HG02938 (cell line): ENCODE measurements at regions not wholly inside any gene's neighbourhood (a gene's known extent, or its start where the extent isn't known, plus 50 kb on each side); places are given as distances from the start of the nearest gene placed in this dataset.
"Not testable (repeated sequence)": the region's sequence is repeated elsewhere in the genome, so short reads cannot be mapped to it uniquely, and the experiment has no call there.

Experiments
- ATAC-seq: cut with Tn5 transposase; IDR thresholded peaks from one replicate; pipeline ENCODE4 v1.9.1; 2021; ENCODE audit warnings: mild to moderate bottlenecking, moderate library complexity; ENCODE audit not compliant: unreplicated experiment

DNA sequence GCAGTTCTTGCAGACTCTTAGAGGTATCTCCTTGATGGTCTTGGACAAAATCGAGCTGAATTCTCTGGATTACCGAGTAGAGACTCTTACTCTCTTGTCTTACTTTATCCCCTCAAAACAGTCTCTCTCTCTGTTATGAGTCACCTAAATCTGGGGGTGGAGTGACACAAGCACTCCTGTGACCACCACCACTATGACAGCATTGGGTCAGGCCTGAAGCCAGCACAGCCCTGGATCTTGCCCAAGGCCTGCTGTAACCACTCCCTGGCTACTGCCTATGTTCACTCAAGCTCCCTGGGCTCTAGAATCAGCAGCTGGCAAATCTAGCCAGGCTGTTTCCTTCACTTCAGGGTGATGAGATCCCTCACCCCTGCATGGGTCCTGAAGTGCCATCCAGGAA lies 662.5 kb downstream of the LUZP2 start:
- ATAC-seq = no peak

DNA sequence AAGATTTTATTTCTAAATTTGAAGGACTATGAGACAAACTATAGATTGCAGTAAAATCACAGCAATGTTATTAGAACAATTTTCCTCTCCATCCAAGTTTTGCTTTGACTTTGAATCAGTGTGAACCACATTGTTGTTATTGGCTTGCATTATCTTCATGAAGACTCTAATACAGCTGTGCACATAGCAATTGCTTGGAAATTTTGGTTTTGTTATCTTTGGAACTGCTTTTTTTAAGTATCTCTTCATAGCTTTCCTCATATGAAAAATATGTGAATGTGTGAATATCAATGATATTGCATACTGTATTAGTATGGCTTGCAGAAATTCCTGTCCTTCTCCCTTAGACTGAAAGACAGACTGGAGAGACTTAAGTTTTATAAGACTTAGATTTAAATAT lies 666.6 kb downstream of the LUZP2 start:
- no peak for ATAC-seq

DNA sequence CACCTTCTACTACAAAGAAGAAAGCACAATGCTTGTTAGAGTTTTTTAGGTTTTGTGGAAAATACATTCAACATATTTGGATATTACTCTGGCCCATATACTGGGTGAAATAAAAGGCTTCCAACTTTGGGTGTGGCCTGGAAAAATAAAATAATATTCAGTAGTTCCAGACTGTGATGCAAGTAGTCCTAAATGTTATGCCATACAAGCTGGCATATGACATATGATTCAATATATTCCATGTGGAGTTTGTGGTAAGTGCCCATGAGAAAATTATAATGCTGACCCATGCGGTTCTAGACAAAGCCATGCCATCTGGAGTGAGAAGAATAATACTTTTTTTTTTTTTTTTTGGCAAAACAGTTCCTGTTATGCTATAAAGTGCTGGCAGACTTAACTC lies 683.3 kb downstream of the LUZP2 start:
- ATAC-seq = no peak

DNA sequence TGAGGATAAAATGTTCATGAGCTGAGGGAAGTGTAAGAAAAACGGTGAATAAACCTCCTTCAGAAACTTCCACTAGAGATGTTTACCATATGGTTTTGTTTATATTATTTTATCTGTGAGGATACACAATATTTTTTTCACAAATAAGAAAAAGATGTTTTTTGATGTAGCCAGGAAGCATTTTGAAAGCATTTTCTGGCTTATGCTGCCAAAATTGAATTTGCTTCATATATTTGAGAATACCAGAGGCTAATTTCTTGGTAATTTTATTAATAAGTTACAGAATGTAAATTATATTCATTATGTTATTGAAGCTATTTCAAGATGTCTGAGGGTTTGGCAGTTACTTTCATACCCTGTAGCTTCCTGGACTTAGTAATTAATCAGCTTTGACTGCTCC lies 686.6 kb downstream of the LUZP2 start:
- no peak for ATAC-seq

DNA sequence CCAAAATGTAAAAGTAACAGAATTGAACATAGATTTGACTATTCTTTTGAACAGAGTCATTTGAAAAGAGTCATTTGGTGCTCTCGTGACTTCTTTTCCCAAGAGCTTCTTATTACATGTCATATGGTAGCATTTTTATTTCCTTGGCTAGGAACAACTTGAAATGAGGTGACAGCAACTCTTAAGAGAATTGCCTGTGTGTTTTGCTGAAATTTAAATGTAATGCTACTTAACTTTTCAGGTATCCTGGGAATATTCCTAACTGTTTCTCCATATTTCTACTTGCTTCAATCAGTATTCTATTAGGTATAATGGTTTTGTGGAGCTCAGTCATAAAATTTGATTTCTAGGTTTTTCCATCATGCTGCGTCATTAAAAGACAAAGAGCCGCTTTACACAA lies 700.7 kb downstream of the LUZP2 start:
- ATAC-seq = no peak

DNA sequence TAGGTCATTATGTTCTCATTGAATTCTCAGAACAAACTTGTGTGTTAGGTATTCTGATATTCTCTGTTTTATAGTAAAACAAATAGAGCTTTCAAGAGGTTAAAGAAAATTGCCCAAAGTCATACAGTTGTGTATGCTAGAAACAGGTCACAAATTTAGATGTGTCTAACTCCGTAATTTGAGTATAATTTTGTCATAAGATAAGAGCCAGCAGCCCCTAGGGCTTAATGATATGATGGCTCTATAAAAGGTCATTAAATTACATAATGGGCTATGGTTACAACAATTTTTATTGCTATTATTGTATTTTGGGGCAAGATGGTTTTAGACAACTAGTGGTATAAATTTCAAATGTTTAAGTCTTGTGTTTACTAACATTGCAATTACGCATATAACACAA lies 701.9 kb downstream of the LUZP2 start:
- ATAC-seq = no peak

DNA sequence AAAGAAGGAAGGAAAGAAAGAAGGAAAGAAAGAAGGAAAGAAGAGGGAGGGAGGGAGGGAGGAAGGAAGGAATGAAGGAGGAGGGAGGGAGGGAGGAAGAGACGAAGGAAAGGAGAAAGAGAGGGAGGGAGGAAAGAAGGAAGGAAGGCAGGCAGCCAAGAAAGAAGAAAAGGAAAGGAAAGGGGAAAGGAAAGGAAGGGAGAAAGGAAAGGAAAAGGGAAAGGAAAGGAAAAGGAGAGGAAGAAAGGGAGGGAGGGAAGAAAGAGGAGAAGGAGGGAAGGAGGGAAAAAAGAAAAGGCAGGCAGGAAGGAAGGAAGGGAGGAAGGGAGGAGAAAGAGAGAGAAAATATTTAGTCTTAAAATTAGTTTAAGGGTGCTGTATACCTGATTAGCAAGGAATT lies 704.1 kb downstream of the LUZP2 start:
- ATAC-seq = no peak

DNA sequence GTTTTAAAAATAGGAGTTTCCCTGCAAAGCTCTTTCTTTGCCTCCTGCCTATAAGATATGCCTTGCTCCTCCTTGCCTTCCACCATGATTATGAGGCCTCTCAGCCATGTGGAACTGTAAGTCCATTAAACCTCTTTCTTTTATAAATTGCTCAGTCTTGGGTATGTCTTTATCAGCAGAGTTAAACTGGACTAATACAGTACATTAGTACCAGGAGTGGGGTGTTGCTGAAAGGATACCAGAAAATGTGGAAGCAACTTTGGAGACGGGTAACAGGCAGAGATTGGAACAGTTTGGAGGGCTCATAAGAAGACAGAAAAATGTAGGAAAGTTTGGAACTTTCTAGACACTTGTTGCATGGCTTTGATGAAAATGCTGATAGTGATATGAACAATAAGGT lies 709.9 kb downstream of the LUZP2 start:
- no peak for ATAC-seq

DNA sequence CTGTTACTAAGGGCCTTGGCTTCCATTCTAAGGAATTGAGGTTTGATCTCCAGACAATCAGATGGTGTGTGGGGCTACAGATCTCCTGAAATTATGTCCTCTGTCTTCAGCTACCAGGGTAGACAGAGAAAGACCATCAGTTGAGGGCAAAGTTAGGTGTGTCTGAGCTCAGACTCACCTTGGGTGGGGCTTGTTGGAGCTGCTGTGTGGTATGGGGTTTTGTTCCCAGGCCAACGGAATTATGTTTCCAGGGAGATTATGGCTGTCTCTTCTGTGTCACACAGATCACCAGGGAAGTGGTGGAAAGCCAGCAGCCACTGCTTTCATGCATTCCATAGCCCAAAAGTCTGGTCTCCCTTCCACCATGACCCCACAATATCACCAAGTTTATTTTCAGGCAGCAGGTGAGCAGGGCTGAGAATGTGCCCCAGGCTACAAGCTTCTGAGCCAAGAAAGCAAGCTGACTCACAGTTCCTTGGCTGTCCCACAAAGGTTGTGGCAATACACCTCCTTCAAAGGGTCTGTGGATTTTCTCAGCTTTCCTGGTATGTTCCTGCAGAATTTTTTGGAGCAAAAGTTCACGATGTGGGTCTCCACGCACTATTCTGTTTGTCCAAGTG lies 714.9 kb downstream of the LUZP2 start:
- ATAC-seq = no peak

DNA sequence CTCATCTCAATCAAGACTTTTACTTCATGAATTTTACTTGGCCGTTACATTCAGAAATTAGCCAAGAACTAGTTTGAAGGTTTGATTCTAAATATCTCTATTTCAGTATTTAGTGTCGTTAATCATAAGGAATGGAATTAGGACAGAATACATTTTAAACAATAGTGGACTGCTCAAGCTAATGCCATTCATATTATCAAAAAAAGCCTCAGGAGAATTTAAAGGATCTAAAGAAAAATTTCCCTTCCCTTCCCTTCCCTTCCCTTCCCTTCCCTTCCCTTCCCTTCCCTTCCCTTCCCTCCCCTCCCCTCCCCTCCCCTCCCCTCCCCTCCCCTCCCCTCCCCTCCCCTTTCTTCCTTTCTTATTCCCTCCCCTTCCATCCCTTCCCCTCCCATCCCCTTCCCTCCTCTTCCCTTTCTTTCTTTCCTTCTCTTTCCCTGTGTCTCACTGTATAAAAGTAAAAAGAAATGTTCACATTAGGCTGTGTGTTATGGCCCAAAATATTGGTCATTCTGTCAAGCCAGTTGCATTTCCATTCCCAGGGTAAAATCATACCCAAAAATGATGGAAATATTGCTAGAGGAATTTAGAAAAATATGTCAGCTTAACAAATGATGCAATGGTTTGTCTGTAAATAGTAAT lies 717.8 kb downstream of the LUZP2 start:
- no peak for ATAC-seq

DNA sequence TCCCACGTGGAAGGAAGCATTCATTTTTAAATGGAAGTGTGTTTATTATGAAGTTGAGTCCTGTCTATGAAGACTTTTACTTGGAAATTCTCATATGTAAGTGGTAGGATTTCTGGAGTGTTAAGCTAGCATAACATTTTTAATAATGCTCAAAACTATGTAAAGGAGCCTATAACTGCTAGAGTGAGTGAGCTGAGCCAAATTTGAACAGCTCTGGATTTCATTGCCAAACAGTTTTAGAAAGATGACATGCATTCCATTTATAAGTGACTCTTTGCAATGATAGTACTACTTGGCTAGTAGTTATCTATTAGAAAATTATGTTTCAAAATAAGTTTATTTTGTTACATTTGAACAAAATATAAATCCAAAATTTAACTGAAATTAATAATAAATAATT lies 721.2 kb downstream of the LUZP2 start:
- ATAC-seq = no peak

DNA sequence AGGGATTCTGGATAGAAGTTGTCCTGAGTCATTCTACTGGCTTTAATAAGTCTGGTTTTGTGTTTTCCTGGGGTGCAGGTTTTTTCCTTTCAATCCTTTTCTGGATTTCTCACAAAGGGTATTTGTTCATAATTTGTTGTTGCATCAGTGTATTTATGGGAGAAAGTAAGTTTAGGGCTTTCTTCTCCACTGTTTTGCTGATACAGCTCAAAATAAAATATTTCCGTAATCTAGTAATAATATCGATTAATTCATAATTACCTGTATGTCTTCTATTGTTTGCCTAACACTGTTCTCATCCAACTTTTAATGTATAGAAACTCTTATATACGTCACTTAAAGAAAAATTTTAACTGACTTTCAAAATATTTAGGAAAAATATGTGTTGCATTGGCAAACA lies 728.2 kb downstream of the LUZP2 start:
- ATAC-seq = no peak

DNA sequence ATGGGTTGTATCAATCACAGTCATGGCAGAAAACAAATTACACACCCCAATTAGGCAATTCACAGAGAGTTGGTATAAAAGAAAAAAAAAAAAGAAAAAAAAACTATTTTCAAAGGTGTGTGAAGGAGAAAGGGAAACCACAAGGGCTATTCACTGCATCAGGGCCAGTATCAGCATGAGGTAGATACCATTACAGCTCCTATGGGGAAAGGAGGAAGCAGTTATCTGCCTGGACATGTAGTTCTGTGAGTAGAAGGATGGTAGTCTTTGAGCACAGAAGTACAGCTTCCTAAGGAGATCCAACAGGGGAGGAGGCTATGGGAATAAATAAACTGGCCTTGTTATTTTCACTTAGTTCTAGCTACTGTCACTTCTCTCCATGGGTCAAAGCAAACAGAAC lies 746.1 kb downstream of the LUZP2 start:
- no peak for ATAC-seq

DNA sequence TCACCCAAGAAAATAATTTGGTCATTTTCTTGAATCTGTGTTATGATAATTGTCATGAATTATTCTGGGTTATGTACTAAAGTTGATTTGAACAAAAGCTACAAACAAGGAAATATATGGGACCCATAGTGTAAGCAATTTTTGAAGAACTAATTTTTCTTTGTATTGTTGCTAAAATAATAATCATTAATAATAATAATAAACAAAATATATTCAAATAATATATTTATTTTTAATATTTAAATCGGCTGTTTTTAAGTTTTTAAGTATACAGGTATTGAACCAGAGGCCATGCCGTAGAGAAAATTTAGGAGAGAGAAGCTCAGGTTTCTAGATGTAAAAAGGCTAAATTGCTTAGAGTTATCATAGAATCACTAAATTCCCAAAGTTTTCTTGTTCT lies 747.3 kb downstream of the LUZP2 start:
- ATAC-seq = no peak

DNA sequence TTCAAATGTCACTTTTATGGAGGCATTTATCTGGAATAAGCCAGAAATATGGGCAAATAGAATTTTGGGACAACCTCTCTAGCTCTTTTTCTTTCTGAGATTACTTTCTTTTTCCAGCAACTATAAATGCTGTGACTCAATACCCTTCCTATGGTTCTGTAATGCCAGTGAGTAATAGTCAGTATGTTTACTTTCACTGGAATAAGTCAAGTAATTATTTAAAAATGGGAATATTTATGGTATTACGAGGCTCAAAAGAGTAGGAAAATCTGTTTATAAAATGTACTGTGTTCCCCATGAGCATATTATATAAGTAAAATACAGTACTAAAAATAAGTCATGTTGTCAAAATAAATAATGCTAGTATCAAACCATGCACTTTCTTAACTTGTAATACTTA lies 750.5 kb downstream of the LUZP2 start:
- ATAC-seq = no peak

DNA sequence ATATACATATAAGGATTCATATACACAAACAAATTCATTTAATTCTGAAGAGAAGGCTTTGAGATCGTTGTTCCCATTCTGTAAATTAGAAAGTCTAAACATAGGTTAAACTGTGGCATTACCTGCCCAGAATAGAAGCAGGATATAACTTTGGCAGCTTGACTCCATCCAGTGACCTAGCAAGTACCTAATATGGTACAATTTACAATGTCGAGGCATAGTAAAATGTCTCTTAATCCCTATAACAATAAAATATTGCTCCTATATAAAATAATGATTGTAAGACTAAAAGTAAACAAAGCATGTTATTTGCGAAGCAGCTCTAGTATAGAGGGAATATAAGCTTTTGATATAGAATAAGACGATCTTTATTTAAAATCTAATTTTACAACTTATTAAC lies 756.0 kb downstream of the LUZP2 start:
- no peak for ATAC-seq

DNA sequence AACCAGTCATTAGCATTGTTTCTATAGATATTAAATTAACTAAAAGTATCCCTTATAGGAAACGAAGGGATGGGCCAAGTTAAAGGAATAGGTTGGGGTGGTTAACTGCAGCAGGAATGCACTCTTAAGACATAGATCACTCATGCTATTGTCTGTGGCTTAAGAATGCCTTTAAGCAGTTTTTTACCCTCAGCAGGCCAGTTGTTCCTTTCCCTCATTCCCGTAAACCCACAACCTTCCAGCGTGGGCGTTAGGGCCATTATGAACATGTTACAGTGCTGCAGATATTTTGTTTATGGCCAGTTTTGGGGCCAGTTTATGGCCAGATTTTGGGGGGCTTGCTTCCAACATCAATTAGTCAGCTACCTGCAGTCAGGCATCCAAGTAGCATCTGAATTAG lies 767.0 kb downstream of the LUZP2 start:
- not testable (repeated sequence) for ATAC-seq

DNA sequence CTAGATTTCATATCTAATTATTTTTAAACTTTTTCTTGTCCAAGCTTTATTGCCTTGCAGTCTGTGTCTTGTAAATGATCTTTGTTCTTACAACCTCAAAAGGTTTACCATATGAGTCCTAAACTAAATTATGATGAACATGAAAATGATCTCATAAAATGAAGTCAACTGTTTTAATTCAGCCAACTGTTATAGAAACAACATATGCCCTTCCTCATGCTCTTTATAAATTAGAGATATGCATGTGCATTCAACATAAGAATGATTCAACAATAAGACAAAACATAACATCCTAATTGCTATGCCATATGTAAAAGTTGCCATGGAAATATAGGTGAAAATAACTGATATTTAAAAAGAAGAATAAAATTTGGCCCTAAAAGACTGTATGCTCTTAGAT lies 774.4 kb downstream of the LUZP2 start:
- no peak for ATAC-seq

DNA sequence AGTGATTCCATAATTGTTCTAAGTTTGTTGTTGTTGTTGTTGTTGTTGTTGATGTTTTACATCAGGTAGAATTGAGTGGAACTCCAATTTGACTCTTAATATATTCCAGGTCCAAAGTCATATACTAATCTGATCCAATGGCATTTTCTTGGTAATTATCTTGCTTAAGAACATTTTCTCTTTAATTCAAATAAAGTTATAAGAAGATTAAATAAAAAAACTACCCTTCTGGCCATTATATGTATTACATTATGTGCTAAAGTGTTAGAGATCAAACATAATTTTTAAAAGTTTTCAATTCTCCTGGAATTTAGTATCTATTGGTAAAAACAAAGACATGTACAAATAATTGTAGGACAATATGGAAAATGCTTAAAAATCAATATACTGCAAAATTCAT lies 775.4 kb downstream of the LUZP2 start:
- ATAC-seq = no peak

DNA sequence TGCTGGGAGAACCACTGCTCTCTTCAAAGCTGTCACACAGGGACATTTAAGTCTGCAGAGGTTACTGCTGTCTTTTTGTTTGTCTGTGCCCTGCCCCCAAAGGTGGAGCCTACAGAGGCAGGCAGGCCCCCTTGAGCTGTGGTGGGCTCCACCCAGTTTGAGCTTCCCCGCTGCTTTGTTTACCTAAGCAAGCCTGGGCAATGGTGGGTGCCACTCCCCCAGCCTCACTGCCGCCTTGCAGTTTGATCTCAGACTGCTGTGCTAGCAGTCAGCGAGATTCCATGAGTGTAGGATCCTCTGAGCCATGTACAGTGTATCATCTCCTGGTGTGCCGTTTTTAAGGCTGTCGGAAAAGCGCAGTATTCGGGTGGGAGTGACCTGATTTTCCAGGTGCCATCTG lies 784.0 kb downstream of the LUZP2 start:
- ATAC-seq = not testable (repeated sequence)

DNA sequence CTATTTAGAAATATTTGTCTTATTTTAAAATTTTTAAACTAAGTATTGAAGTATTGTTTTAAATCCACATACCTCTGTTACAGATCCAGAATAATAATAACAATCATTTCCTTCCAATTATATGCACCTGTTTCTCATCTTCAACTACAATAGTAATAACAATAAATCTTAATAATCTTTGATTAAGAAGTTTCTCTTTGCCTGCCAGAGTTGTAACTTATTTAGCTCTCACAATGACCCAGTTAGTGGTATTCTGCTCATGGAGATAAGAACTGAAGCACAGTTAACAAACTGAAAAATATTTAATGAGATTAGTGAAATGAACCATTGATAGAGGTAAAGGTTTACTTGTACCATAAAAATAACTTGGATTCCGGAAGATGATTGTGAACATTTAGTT lies 796.3 kb downstream of the LUZP2 start:
- ATAC-seq = no peak

DNA sequence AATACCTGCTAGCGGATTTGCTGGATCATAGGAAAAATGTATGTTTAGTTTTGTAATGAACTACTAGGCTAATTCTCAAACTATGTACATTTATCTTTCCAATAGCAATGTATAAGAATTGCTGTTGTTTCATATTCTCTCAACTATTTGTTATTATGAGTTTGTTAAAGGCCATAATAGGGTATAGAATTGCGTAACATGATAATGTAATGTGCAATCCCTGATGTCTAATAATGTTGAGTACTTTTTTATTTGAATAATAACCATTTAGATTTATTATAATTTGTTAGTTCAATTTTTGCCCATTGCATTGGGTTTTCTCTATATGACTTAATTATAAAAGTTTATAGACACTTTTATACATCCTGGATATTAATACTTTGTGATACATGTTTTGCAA lies 801.6 kb downstream of the LUZP2 start:
- no peak for ATAC-seq

DNA sequence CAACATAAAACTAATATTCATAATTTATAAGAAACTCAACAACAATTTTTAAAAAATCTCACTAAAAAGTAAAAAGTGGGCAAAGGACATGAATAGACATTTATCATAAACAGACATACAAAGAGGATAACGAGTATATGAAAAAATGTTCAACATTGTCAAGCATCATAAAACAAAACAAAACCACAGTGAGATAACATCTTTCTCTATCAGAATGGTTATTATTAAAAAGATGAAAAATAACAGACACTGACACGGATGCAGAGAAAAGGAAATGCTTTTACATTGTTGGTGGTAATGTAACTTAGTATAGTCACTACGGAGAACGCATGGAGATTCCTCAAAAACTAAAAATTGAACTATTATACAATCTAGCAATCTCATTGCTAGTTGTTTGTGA lies 813.0 kb downstream of the LUZP2 start:
- ATAC-seq = no peak
